Kidney (tissue), 13 donors: ENCODE measurements at regions not wholly inside any gene's neighbourhood (a gene's known extent, or its start where the extent isn't known, plus 50 kb on each side); places are given as distances from the start of the nearest gene placed in this dataset.

Experiments used
- DNase-seq, 5 donors: peaks; one replicate each; pipeline ENCODE4 v3.0.0-alpha.2; 2013 to 2020
- FAIRE-seq: peaks from 2 replicates; lab custom pipeline; 2012; peaks lifted over from hg19 to GRCh38; lab: Jason Lieb, UNC
- H3K27ac ChIP-seq, 2 donors: one replicate each; pipeline ENCODE4 v1.7.0; 2013; ENCODE audit warnings: low read depth in 2 of 2, low read length in 2 of 2, inconsistent platforms in 1 of 2
- H3K27me3 ChIP-seq: one replicate; pipeline ENCODE4 v1.7.1; 2013; ENCODE audit warnings: low read length, inconsistent platforms; ENCODE audit not compliant: control insufficient read depth, insufficient read depth
- H3K36me3 ChIP-seq, 3 donors: one replicate each; pipeline versions ENCODE4 v1.7.0 to v1.7.1; 2013; ENCODE audit warnings: low read length in 3 of 3, control low read depth in 1 of 3, inconsistent platforms in 1 of 3; ENCODE audit not compliant: insufficient read depth in 3 of 3, control insufficient read depth in 2 of 3
- H3K4me1 ChIP-seq, 3 donors: one replicate each; pipeline versions ENCODE4 v1.7.0 to v1.7.1; 2013; ENCODE audit warnings: low read length in 3 of 3, inconsistent platforms in 1 of 3, low read depth in 1 of 3; ENCODE audit not compliant: control insufficient read depth in 2 of 3, insufficient read depth in 2 of 3
- H3K4me3 ChIP-seq, 3 donors: one replicate each; pipeline versions ENCODE4 v1.7.0 to v1.8.1; 2013; ENCODE audit warnings: low read length in 3 of 3, control low read depth in 1 of 3, inconsistent platforms in 1 of 3
- H3K9ac ChIP-seq, 3 donors: one replicate each; pipeline versions ENCODE4 v1.7.0 to v1.7.1; 2013; ENCODE audit warnings: low read length in 3 of 3, control low read depth in 1 of 3, inconsistent platforms in 1 of 3
- H3K9me3 ChIP-seq, 3 donors: one replicate each; pipeline versions ENCODE4 v1.7.0 to v1.7.1; 2013; ENCODE audit warnings: low read length in 3 of 3, control low read depth in 1 of 3, inconsistent platforms in 1 of 3; ENCODE audit not compliant: control insufficient read depth in 2 of 3, insufficient read depth in 1 of 3
- intact Hi-C: fragments of 100-400 bp; cut with DNase I; formaldehyde crosslinking; loops from one replicate; pipeline ENCODE4 v1.11.1; 2022
- TF ChIP-seq, protein P1 (sequence below): IDR thresholded peaks from 3 replicates; pipeline ENCODE4 v1.5.1; 2012; ENCODE audit warnings: mild to moderate bottlenecking, moderate library complexity, borderline replicate concordance; ENCODE audit not compliant: insufficient read depth; ENCODE audit errors: extremely low read depth
- donor health status: control.
- donor health status: control.
- donor health status: control.
- donor health status: control.
- donor health status: control.
- donor health status: DM: yes; HTN: yes; CAD: no.
- donor health status: Normal renal cell carcinoma (clear cell type).

DNA sequence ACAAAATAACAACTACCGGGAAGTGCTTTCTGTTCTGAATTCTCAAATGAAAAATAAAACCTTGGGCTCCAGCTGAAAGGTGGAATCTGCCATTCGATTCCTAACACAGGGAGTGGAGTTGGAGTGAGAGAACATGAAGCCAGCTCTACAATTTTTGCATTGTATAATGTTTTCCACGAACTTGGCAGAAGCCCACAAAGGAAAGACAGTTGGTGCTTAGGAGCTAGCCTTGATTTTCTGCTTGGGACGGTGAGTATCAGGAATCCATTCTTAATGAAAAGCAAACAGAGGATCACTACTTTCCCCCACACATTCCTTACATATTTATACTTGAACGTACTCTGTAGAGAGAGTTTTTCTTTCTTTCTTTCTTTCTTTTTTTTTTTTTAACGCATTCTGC, 74.2 kb upstream of the FBXL7 start:
- FAIRE-seq (no peak), DNase-seq (peak in 2 of 5 donors; percentile 51 to 67)
- H3K9me3 ChIP-seq: no peaks in the 10 kb centered on the region
- TF ChIP-seq, protein P1, sequence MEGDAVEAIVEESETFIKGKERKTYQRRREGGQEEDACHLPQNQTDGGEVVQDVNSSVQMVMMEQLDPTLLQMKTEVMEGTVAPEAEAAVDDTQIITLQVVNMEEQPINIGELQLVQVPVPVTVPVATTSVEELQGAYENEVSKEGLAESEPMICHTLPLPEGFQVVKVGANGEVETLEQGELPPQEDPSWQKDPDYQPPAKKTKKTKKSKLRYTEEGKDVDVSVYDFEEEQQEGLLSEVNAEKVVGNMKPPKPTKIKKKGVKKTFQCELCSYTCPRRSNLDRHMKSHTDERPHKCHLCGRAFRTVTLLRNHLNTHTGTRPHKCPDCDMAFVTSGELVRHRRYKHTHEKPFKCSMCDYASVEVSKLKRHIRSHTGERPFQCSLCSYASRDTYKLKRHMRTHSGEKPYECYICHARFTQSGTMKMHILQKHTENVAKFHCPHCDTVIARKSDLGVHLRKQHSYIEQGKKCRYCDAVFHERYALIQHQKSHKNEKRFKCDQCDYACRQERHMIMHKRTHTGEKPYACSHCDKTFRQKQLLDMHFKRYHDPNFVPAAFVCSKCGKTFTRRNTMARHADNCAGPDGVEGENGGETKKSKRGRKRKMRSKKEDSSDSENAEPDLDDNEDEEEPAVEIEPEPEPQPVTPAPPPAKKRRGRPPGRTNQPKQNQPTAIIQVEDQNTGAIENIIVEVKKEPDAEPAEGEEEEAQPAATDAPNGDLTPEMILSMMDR: no peak
- H3K4me3 ChIP-seq: peak overlapping the region; percentile 48 to 55 (median 49)
- H3K9ac ChIP-seq: peak overlapping the region in 1 of 3 donors; percentile 12
- intact Hi-C loops: no loop called here
- peak overlapping the region in 1 of 2 donors; percentile 32 for H3K27ac ChIP-seq
- H3K4me1 ChIP-seq: no peaks in the 10 kb centered on the region
- no peaks in the 10 kb centered on the region for H3K27me3 ChIP-seq
- H3K36me3 ChIP-seq: no peaks in the 10 kb centered on the region

DNA sequence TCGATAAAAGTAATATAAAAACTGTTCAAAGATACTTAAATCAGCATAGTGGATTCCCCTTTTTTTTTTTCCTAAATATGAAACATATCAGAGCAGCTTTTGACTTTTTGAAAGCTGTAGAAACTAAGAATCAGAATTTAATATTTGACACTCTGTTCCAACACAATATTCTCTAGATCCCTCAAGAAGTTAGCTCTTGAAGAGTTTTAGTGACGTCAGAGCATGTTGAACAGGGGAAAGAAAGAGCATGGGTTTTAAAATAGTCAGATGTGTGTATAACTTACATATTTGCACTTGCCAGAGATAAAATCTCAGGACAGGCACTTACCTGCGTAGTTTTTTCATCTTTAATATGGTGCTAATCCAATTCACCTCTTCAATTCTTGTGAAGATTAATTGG, 75.2 kb upstream of the FBXL7 start:
- TF ChIP-seq, protein P1: no peak
- Histone ChIP-seq H3K4me3 (no peak overlapping the region), H3K9me3 (no peaks in the 10 kb centered on the region), H3K36me3 (no peaks in the 10 kb centered on the region), H3K27ac (no peak overlapping the region), H3K27me3 (no peaks in the 10 kb centered on the region), H3K9ac (no peak overlapping the region), H3K4me1 (no peaks in the 10 kb centered on the region)
- intact Hi-C loops: no loop called here
- FAIRE-seq (no peak), DNase-seq (no peak)

- H3K9ac ChIP-seq: no peak overlapping the region
- TF ChIP-seq, protein P1: no peak
- H3K9me3 ChIP-seq: no peaks in the 10 kb centered on the region
- H3K27ac ChIP-seq: no peak overlapping the region
- H3K36me3 ChIP-seq: no peaks in the 10 kb centered on the region
- FAIRE-seq (no peak), DNase-seq (peak in 1 of 5 donors; percentile 15)
- no peak overlapping the region for H3K4me3 ChIP-seq
- no peaks in the 10 kb centered on the region for H3K4me1 ChIP-seq
- H3K27me3 ChIP-seq: no peaks in the 10 kb centered on the region
- intact Hi-C loops: no loop called here
These were observed 78.0 kb upstream of the FBXL7 start for GRCh38 chr5:15421921-15422412.

DNA sequence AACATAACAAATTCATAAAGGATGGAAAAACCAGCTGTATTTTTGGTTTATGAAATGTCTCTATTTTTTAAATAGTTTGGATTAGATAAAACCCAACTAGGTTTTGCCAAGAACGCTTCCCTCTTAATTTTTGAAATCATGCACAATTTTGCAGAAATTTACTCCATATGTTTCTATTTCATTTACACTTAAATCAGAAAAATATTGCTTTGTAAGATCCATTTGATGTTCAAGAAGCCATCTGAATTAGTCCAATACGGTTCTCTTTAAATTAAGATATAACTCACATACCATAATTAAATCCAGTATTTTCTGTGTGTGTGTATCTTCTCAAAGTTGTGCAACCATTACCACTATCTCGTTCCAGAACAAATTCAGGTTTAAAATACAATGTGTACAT, 78.6 kb upstream of the FBXL7 start:
- intact Hi-C loops: no loop called here
- TF ChIP-seq, protein P1: no peak
- H3K27ac ChIP-seq: no peak overlapping the region
- no peaks in the 10 kb centered on the region for H3K4me1 ChIP-seq
- no peak overlapping the region for H3K9ac ChIP-seq
- no peaks in the 10 kb centered on the region for H3K9me3 ChIP-seq
- FAIRE-seq (no peak), DNase-seq (no peak)
- H3K36me3 ChIP-seq: no peaks in the 10 kb centered on the region
- H3K27me3 ChIP-seq: no peaks in the 10 kb centered on the region
- no peak overlapping the region for H3K4me3 ChIP-seq
